IPS DF 6.9 (cell line): ENCODE measurements at regions not wholly inside any gene's neighbourhood (a gene's known extent, or its start where the extent isn't known, plus 50 kb on each side); places are given as distances from the start of the nearest gene placed in this dataset.
A peak's percentile ranks its signal among the peaks of the same experiment; 100 is the strongest.
"Not testable (repeated sequence)": the region's sequence is repeated elsewhere in the genome, so short reads cannot be mapped to it uniquely, and the experiment has no call there.

Experiments used
- DNase-seq: peaks from one replicate; pipeline ENCODE4 v3.0.0-alpha.2; 2013; ENCODE audit warnings: low read depth, low spot score
- H3K27ac ChIP-seq: one replicate; pipeline ENCODE4 v1.5.1; 2013; ENCODE audit warnings: low read length, control low read depth
- H3K27me3 ChIP-seq: 2 replicates; pipeline ENCODE4 v1.6.1; 2013; ENCODE audit warnings: mild to moderate bottlenecking, low read length; ENCODE audit not compliant: control insufficient read depth, insufficient read depth
- H3K36me3 ChIP-seq: 2 replicates; pipeline ENCODE4 v1.6.1; 2013; ENCODE audit warnings: low read length; ENCODE audit not compliant: control insufficient read depth, insufficient read depth
- H3K4me1 ChIP-seq: 2 replicates; pipeline ENCODE4 v1.6.1; 2013; ENCODE audit warnings: low read length; ENCODE audit not compliant: control insufficient read depth, insufficient read depth
- H3K4me3 ChIP-seq: 2 replicates; pipeline ENCODE4 v1.5.1; 2013; ENCODE audit warnings: mild to moderate bottlenecking, low read length
- H3K9me3 ChIP-seq: 2 replicates; pipeline ENCODE4 v1.6.1; 2013; ENCODE audit warnings: low read length, inconsistent platforms; ENCODE audit not compliant: control insufficient read depth, insufficient read depth
- WGBS: extraction: QIAGEN DNeasy Blood & Tissue Kit; methylation state at CpG from one replicate; pipeline ENCODE4 v1.1.7; 2013; ENCODE audit warnings: mixed read lengths, missing lambda C conversion rate; ENCODE audit not compliant: insufficient read length, insufficient coverage; 5-methylcytosine and 5-hydroxymethylcytosine counted together

DNA sequence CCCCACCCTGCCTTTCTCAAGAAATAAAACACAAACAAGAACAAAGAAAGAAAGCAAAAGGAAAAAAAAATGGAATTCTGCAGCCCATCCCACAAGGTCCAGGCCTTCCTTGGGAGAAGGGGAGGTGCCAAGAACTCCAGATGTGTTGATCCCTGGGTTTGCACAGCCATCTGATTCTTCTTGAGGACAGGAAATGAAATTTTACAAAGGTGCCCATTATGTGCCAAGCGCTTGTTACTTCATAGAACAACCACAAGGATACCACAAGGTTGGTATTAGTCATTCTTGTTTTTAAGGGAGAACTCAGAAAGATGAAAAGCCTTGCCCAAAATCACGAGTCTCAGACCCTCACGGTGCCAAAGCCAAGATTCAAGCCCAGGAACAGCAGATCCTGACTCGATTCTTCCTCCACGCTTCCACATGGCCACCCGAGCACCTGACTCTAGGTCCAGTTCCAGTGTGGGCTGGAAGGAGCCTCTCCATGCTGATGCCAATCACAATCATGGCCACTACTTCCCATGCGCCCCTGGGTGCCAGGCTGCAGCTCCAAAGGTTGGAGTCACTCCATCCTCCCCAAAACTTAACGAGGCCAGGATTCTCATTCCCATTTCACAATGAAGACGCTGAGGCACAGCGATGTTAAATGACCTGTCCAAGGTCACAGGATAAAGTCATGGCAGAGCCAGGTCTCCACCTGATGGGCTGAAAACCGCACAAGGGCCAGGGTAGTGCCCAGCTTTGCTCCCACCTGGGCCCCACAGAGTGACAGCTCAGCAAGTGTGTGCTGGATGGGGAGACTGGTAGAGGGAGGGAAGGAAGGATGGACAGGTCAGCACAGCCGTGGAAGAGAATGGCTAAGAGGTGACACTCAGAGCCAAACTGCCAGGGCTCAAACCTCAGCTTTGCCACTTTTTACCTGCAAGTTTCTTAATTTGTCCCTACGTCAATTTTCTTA, 66.7 kb upstream of the TOP1 start:
- Histone ChIP-seq H3K4me1 (0 out of 2 replicates have a peak, but pooled peaks cover 1% of the 10 kb centered on the region), H3K27ac (no peak overlapping the region), H3K36me3 (no peaks in the 10 kb centered on the region), H3K27me3 (no peaks in the 10 kb centered on the region), H3K4me3 (no peak overlapping the region), H3K9me3 (no peaks in the 10 kb centered on the region)
- DNase-seq: no peak
- no CpG with 5 or more reads among the region's 13 CpGs for WGBS

DNA sequence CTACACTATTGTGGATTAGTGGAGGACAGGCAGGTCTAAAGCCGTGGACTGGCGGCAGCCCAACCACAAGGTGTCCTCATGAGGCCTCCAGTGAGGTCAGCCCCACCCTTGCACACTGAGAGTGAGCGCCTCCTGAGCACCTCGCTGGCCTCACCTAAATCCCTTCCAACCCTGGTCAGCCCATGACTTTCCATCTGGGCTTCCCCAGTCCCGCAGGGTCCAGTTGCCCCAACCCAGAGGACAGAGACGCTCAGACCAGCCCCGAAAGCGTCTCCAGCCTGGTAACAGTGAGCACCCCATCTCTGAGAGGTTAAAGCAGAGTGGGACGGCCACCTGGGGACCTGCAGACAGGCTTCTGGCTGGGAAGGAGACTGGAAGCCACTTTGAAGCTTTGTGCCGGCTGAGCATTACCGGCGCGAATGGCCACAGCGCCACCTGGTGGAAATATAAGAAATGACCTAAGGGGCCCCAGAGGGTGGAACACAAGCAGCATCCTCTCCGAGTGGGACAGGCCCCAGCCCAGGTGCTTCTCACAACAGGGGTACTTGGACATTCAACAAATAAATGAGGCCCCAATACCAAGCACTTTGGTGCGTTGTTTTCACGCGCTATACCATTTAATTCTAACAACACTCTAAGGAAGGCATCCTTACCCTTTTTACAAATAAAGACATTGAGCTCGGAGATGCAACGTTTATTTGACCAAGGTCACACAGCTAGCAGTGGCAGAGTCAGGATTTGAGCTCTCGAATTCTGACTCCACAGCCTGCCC, 65.7 kb upstream of the TOP1 start:
- peak; percentile 48 for DNase-seq
- Histone ChIP-seq H3K4me1 (0 out of 2 replicates have a peak, but pooled peaks cover 1% of the 10 kb centered on the region), H3K9me3 (no peaks in the 10 kb centered on the region), H3K4me3 (no peak overlapping the region), H3K27ac (no peak overlapping the region), H3K27me3 (no peaks in the 10 kb centered on the region), H3K36me3 (no peaks in the 10 kb centered on the region)
- WGBS: no CpG with 5 or more reads among the region's 21 CpGs

GRCh38 chr20:40963505-40963845, 65.1 kb upstream of the TOP1 start:
- no CpG with 5 or more reads among the region's 7 CpGs for WGBS
- Histone ChIP-seq H3K4me1 (0 out of 2 replicates have a peak, but pooled peaks cover 1% of the 10 kb centered on the region), H3K36me3 (no peaks in the 10 kb centered on the region)

DNA sequence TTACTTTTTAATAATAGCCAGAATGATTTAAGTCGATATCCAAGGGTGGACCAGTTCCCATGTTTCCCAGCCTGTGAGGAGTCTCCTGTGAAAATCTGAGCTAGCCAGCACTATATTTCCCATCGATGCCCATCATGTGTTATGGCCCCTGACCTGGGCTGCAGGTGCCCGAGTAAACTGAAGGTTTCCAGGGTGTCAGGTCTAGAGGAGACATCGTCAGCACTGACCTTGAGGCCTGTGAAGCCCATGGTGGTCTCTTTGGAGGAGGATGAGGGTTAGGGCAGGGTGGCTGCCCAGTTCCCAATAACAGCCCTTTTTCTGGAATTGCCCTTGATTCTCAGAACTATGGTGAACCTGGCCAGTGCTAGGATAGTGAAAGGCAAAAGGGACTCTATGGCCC, 63.0 kb upstream of the TOP1 start:
- H3K27me3 ChIP-seq: no peaks in the 10 kb centered on the region
- no peak for DNase-seq
- 0 out of 2 replicates have a peak, but pooled peaks cover 1% of the 10 kb centered on the region for H3K4me1 ChIP-seq
- H3K36me3 ChIP-seq: no peaks in the 10 kb centered on the region
- WGBS: no CpG with 5 or more reads among the region's 4 CpGs
- no peak overlapping the region for H3K27ac ChIP-seq
- no peak overlapping the region for H3K4me3 ChIP-seq
- no peaks in the 10 kb centered on the region for H3K9me3 ChIP-seq

More at GRCh38 chr20:40963505-40963845, 65.1 kb upstream of the TOP1 start:
- no peak overlapping the region for H3K27ac ChIP-seq
- H3K4me3 ChIP-seq: no peak overlapping the region
- no peaks in the 10 kb centered on the region for H3K27me3 ChIP-seq
- no peak for DNase-seq
- H3K9me3 ChIP-seq: no peaks in the 10 kb centered on the region

DNA sequence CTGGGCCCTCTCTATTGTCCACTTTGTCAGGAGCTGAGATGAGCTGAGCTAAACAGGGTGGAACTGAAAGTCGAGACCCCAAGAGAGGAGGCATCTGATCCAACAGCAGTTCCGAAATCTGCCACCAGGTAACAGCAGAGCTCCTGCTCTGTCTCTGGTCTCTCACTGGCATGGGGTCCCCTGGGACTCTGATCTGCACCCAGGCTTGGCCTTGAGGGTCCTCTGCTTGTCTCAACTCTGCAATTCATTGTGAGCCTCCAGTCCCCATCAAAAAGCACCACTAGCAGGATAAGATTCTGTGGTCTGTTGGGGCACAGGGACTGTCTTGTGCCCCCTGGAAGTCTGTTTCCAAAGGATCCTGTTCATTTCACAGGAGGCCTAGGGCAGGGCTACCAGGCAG, 62.5 kb upstream of the TOP1 start:
- DNase-seq: peak; percentile 45
- 0 out of 2 replicates have a peak, but pooled peaks cover 1% of the 10 kb centered on the region for H3K4me1 ChIP-seq
- H3K27ac ChIP-seq: no peak overlapping the region
- no peaks in the 10 kb centered on the region for H3K36me3 ChIP-seq
- H3K27me3 ChIP-seq: no peaks in the 10 kb centered on the region
- H3K9me3 ChIP-seq: no peaks in the 10 kb centered on the region
- WGBS: no CpG with 5 or more reads among the region's 2 CpGs
- H3K4me3 ChIP-seq: no peak overlapping the region

DNA sequence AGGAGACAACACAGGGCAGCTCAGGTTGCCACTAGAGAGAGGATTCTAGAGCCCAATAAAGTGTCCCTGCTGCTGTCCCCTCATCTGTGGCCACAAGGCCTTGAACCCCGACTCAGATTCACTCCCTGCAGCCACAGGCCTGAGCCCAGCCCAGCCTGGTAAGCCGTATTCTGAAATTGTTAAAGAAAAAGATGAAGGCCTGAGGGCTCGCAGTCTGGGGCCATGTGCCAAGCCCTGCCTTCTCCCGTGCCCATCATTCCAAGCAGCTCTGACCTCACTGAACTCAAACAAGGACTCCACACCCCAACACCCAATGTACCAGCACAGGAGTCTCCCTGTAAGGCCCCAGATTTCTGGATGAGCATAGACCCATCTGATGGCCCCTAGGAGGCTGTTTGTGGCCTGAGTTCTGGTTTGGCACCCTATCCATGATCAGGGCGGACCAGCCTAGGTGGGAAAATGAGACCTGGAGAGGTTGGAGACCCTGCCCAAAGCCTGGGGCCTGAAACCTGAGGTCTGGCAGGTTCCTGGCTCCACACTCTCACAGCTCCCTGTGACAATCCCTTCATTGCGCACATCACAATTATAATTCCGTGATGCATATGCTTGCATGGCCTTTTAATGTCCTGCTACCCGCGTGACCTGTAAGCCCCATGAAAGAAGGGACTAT, 62.0 kb upstream of the TOP1 start:
- Histone ChIP-seq H3K4me3 (no peak overlapping the region), H3K27me3 (no peaks in the 10 kb centered on the region), H3K4me1 (0 out of 2 replicates have a peak, but pooled peaks cover 1% of the 10 kb centered on the region), H3K9me3 (no peaks in the 10 kb centered on the region), H3K27ac (no peak overlapping the region), H3K36me3 (no peaks in the 10 kb centered on the region)
- no peak for DNase-seq
- no CpG with 5 or more reads among the region's 9 CpGs for WGBS

DNA sequence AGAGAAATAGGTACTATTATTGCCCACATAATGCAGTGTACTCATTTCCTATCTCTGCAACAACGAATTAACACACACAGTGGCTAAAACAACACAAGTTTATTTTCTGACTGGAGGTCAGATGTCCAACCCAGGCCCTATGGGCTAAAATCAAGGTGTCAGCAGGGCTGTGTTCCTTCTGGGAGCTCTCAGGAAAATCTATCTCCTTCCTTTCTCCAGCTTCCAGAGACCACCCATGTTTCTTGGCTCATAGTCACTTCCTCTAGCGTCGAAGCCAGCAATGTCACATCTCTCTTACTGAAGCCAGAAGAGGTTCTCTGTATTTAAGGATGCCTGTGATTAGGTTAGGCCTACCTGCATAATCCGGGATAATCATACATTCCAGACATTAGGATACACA, 60.9 kb upstream of the TOP1 start:
- Histone ChIP-seq H3K27ac (no peak overlapping the region), H3K9me3 (no peaks in the 10 kb centered on the region), H3K4me3 (no peak overlapping the region), H3K4me1 (0 out of 2 replicates have a peak, but pooled peaks cover 1% of the 10 kb centered on the region), H3K27me3 (no peaks in the 10 kb centered on the region), H3K36me3 (no peaks in the 10 kb centered on the region)
- WGBS: no CpG with 5 or more reads among the region's 4 CpGs
- no peak for DNase-seq

DNA sequence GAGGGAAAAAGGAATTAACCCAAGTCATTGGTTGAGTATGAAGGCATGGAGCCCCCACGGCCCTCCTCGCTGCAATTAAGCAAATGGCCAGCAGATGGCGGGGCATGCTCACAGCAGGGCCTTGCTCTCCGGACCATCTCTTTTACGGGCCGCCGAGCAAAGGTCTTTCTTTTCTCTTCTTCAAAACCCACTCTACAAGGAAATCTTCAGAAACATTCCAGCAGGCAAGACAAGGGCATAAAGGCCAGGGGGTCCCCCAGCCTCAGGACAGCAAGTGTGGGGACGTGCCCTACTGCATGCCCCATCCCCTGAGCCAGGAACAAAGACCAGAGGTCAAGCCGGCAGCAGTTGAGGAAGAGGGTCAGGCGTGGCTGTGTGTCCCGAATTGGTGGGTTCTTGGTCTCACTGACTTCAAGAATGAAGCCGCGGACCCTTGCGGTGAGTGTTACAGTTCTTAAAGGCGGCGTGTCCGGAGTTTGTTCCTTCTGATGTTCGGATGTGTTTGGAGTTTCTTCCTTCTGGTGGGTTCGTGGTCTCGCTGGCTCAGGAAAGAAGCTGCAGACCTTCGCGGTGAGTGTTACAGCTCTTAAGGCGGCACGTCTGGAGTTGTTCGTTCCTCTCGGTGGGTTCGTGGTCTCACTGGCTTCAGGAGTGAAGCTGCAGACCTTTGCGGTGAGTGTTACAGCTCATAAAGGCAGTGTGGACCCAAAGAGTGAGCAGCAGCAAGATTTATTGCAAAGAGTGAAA, 59.6 kb upstream of the TOP1 start:
- no CpG with 5 or more reads among the region's 28 CpGs for WGBS
- not testable (repeated sequence) for H3K4me3 ChIP-seq, H3K9me3 ChIP-seq, H3K27me3 ChIP-seq, H3K4me1 ChIP-seq, H3K27ac ChIP-seq, H3K36me3 ChIP-seq
- DNase-seq: peak; percentile 55

DNA sequence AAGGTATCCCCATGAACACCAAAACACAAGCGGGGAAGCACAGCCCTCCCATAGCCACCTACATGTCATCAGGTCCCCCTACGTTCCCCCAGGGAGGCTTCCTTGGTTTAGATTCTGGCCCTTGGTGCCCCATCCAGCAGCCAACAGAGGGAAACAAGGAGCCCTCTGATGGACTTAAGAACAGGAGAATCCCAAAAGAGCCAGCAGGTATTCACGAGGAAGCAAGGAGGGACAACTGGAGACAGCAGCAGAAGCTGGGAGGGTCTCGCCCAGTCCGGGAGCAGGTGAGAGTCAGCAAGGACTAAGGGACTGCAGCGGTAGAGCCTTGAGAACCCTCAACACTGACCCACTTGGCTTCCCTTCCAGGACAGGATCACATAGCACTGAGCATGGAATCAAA, 58.4 kb upstream of the TOP1 start:
- H3K4me1 ChIP-seq: no peaks in the 10 kb centered on the region
- no CpG with 5 or more reads among the region's 6 CpGs for WGBS
- DNase-seq: no peak
- no peaks in the 10 kb centered on the region for H3K36me3 ChIP-seq
- no peak overlapping the region for H3K27ac ChIP-seq
- H3K27me3 ChIP-seq: no peaks in the 10 kb centered on the region
- H3K4me3 ChIP-seq: no peak overlapping the region
- H3K9me3 ChIP-seq: no peaks in the 10 kb centered on the region

- Histone ChIP-seq H3K27me3 (no peaks in the 10 kb centered on the region), H3K36me3 (no peaks in the 10 kb centered on the region), H3K4me1 (no peaks in the 10 kb centered on the region), H3K4me3 (no peak overlapping the region), H3K27ac (no peak overlapping the region), H3K9me3 (no peaks in the 10 kb centered on the region)
- DNase-seq: no peak
Observed at GRCh38 chr20:40977218-40977617, 51.4 kb upstream of the TOP1 start.
